ENCODE measurements at regions not wholly inside any gene's neighbourhood (a gene's known extent, or its start where the extent isn't known, plus 50 kb on each side); places are given as distances from the start of the nearest gene placed in this dataset.

GRCh38 chr20:17017232-17017631 lies 209.6 kb upstream of the PCSK2 start:
- Histone ChIP-seq H3K36me3 (no peaks in the 10 kb centered on the region), H3K27me3 (no peaks in the 10 kb centered on the region), H3K27ac (no peak overlapping the region), H3K9me3 (no peaks in the 10 kb centered on the region), H3K4me3 (no peak overlapping the region), H3K4me1 (no peaks in the 10 kb centered on the region)
- intact Hi-C loops (cut with DNase I): no loop called here
- TF ChIP-seq POLR2A (IDR thresholded peaks at IDR 0.05) (no peak), POLR2AphosphoS5 (IDR thresholded peaks at IDR 0.05; ENCODE audit: insufficient read depth in 1 of 2, low read depth in 1 of 2) (no peak), CTCF (IDR thresholded peaks at IDR 0.05) (no peak)
- DNase-seq (ENCODE audit: extremely low spot score in 2 of 2): no peak

GRCh38 chr20:17021481-17021880 lies 205.4 kb upstream of the PCSK2 start:
- Histone ChIP-seq H3K4me1 (no peaks in the 10 kb centered on the region), H3K9me3 (no peaks in the 10 kb centered on the region), H3K27me3 (no peaks in the 10 kb centered on the region), H3K36me3 (no peaks in the 10 kb centered on the region), H3K27ac (no peak overlapping the region), H3K4me3 (no peak overlapping the region)
- TF ChIP-seq POLR2A (IDR thresholded peaks at IDR 0.05) (no peak), POLR2AphosphoS5 (IDR thresholded peaks at IDR 0.05; ENCODE audit: insufficient read depth in 1 of 2, low read depth in 1 of 2) (no peak), CTCF (IDR thresholded peaks at IDR 0.05) (no peak)
- DNase-seq (ENCODE audit: extremely low spot score in 2 of 2): no peak
- intact Hi-C loops (cut with DNase I): loop anchor here (5.0 kb wide), 1 partner anchor 1769 kb away; no protein-coding TSS in a partner anchor

- TF ChIP-seq POLR2A (IDR thresholded peaks at IDR 0.05) (no peak), POLR2AphosphoS5 (IDR thresholded peaks at IDR 0.05; ENCODE audit: insufficient read depth in 1 of 2, low read depth in 1 of 2) (no peak), CTCF (IDR thresholded peaks at IDR 0.05) (no peak)
- intact Hi-C loops (cut with DNase I): loop anchor here (5.0 kb wide), 1 partner anchor 1771 kb away; no protein-coding TSS in a partner anchor
- Histone ChIP-seq H3K4me3 (no peak overlapping the region), H3K9me3 (no peaks in the 10 kb centered on the region), H3K27ac (no peak overlapping the region), H3K36me3 (no peaks in the 10 kb centered on the region), H3K4me1 (no peaks in the 10 kb centered on the region), H3K27me3 (no peaks in the 10 kb centered on the region)
- DNase-seq (ENCODE audit: extremely low spot score in 2 of 2): no peak
Measured at GRCh38 chr20:17023036-17023435, 203.8 kb upstream of the PCSK2 start.

GRCh38 chr20:17023806-17024205 lies 203.0 kb upstream of the PCSK2 start:
- Histone ChIP-seq H3K4me1 (no peaks in the 10 kb centered on the region), H3K36me3 (no peaks in the 10 kb centered on the region), H3K4me3 (no peak overlapping the region), H3K27me3 (no peaks in the 10 kb centered on the region), H3K9me3 (no peaks in the 10 kb centered on the region), H3K27ac (no peak overlapping the region)
- DNase-seq (ENCODE audit: extremely low spot score in 2 of 2): no peak
- intact Hi-C loops (cut with DNase I): loop anchor here (5.0 kb wide), 1 partner anchor 1772 kb away; no protein-coding TSS in a partner anchor
- TF ChIP-seq CTCF (IDR thresholded peaks at IDR 0.05): no peak
- TF ChIP-seq POLR2A (IDR thresholded peaks at IDR 0.05): no peak
- TF ChIP-seq POLR2AphosphoS5 (IDR thresholded peaks at IDR 0.05; ENCODE audit: insufficient read depth in 1 of 2, low read depth in 1 of 2): no peak

GRCh38 chr20:17024513-17025119 lies 202.2 kb upstream of the PCSK2 start:
- Histone ChIP-seq H3K4me1 (no peaks in the 10 kb centered on the region), H3K9me3 (no peaks in the 10 kb centered on the region), H3K27ac (no peak overlapping the region), H3K27me3 (no peaks in the 10 kb centered on the region), H3K4me3 (no peak overlapping the region), H3K36me3 (no peaks in the 10 kb centered on the region)
- no peak for DNase-seq (ENCODE audit: extremely low spot score in 2 of 2)
- no peak for TF ChIP-seq POLR2A (IDR thresholded peaks at IDR 0.05)
- no peak for TF ChIP-seq CTCF (IDR thresholded peaks at IDR 0.05)
- TF ChIP-seq POLR2AphosphoS5 (IDR thresholded peaks at IDR 0.05; ENCODE audit: insufficient read depth in 1 of 2, low read depth in 1 of 2): no peak
- intact Hi-C loops (cut with DNase I): loop anchor here (5.0 kb wide), 1 partner anchor 1772 kb away; no protein-coding TSS in a partner anchor

All from vagina (tissue), 2 donors.